ENCODE measurements at regions not wholly inside any gene's neighbourhood (a gene's known extent, or its start where the extent isn't known, plus 50 kb on each side); places are given as distances from the start of the nearest gene placed in this dataset.

DNA sequence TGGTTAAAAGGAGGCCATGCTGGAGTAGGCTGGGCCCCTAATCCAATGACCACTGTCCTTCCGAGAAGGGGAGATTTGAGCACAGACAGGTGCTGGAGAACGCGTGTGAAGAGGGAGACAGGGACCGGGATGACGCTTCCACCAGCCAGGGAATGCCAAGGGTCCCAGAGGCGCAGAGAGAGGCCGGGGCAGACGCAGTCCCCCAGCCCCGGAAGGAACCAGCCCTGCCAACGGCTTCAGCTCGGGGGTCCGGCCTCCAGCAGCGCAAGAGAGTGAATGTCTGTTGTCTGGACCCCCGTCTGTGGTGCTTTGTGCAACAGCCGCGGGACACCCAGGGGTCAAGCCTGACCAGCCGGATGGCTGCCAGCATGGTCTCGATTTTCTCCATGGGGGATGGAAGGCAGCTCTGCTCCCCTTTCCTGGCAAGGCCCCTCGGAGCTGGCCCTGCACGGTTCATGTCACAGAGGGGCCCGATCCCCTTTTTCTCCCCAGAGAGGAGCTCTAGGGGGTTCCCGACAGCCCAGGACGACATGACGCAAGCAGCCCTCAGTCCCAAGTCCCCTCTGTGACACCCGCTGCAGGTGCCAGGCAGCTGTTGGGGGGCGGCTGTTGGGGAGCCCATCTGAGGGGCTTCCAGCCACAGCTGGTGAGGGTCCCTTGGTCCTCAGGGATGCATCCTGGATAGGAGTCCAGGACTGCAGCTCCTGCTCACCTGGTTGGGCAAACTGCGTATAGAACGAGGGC lies 73.5 kb downstream of the SIK1 start (continued):
- TF ChIP-seq, protein P1, sequence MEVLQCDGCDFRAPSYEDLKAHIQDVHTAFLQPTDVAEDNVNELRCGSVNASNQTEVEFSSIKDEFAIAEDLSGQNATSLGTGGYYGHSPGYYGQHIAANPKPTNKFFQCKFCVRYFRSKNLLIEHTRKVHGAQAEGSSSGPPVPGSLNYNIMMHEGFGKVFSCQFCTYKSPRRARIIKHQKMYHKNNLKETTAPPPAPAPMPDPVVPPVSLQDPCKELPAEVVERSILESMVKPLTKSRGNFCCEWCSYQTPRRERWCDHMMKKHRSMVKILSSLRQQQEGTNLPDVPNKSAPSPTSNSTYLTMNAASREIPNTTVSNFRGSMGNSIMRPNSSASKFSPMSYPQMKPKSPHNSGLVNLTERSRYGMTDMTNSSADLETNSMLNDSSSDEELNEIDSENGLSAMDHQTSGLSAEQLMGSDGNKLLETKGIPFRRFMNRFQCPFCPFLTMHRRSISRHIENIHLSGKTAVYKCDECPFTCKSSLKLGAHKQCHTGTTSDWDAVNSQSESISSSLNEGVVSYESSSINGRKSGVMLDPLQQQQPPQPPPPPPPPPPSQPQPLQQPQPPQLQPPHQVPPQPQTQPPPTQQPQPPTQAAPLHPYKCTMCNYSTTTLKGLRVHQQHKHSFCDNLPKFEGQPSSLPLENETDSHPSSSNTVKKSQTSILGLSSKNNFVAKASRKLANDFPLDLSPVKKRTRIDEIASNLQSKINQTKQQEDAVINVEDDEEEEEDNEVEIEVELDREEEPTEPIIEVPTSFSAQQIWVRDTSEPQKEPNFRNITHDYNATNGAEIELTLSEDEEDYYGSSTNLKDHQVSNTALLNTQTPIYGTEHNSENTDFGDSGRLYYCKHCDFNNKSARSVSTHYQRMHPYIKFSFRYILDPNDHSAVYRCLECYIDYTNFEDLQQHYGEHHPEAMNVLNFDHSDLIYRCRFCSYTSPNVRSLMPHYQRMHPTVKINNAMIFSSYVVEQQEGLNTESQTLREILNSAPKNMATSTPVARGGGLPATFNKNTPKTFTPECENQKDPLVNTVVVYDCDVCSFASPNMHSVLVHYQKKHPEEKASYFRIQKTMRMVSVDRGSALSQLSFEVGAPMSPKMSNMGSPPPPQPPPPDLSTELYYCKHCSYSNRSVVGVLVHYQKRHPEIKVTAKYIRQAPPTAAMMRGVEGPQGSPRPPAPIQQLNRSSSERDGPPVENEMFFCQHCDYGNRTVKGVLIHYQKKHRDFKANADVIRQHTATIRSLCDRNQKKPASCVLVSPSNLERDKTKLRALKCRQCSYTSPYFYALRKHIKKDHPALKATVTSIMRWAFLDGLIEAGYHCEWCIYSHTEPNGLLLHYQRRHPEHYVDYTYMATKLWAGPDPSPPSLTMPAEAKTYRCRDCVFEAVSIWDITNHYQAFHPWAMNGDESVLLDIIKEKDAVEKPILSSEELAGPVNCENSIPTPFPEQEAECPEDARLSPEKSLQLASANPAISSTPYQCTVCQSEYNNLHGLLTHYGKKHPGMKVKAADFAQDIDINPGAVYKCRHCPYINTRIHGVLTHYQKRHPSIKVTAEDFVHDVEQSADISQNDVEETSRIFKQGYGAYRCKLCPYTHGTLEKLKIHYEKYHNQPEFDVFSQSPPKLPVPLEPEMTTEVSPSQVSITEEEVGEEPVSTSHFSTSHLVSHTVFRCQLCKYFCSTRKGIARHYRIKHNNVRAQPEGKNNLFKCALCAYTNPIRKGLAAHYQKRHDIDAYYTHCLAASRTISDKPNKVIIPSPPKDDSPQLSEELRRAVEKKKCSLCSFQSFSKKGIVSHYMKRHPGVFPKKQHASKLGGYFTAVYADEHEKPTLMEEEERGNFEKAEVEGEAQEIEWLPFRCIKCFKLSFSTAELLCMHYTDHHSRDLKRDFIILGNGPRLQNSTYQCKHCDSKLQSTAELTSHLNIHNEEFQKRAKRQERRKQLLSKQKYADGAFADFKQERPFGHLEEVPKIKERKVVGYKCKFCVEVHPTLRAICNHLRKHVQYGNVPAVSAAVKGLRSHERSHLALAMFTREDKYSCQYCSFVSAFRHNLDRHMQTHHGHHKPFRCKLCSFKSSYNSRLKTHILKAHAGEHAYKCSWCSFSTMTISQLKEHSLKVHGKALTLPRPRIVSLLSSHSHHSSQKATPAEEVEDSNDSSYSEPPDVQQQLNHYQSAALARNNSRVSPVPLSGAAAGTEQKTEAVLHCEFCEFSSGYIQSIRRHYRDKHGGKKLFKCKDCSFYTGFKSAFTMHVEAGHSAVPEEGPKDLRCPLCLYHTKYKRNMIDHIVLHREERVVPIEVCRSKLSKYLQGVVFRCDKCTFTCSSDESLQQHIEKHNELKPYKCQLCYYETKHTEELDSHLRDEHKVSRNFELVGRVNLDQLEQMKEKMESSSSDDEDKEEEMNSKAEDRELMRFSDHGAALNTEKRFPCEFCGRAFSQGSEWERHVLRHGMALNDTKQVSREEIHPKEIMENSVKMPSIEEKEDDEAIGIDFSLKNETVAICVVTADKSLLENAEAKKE (CRISPR knock-in tag; IDR thresholded peaks at IDR 0.05), result no peak
- TF ChIP-seq NANOG (IDR thresholded peaks at IDR 0.05; ENCODE audit: borderline replicate concordance) (no peak), ZNF114 (CRISPR knock-in tag; IDR thresholded peaks at IDR 0.05) (no peak)

DNA sequence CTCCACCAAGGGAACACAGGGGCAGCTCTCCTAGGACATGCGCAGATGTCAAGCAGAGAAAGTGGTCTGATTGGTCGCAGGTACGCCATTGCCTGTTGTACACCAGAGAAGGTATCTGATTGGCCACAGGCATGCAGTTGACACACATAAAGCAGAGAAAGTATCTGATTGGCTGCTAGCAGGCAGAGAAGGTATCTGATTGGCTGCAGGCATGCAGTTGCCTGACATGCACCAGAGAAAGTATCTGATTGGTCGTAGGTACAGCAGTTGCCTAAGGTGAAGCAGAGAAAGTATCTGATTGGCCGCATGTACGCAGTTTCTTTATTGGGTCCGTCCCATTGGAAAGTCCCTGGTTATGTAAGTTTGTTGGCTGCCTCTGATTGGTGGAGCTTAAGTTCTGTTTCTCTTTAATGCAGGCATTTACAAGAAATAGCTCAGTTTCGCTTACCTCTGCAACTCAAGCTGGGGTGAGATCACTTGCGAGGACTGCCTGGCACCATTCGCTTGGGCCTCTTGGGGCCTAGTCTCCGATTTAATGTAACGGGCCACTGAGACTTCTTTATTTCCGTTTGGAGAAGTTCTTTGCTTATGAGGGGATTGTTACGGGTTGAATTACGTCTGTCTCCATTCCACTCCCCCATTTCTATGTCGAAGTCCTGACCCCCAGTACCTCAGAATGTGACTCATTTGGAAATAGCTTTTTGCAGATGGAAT lies 74.2 kb downstream of the SIK1 start:
- Histone ChIP-seq H3K4me3 (no peak overlapping the region), H3K27me3 (ENCODE audit: insufficient read depth) (no peaks in the 10 kb centered on the region), H3K27ac (ENCODE audit: low read depth) (no peak overlapping the region), H3K4me2 (no peak overlapping the region), H3K4me1 (ENCODE audit: insufficient read depth) (no peaks in the 10 kb centered on the region), H2AFZ (peak overlapping the region; percentile 9; the same call in 1 of the 2 replicates), H3K36me3 (ENCODE audit: insufficient read depth) (no peaks in the 10 kb centered on the region), H3K79me2 (replicated peaks; ENCODE audit: insufficient read depth) (no peaks in the 10 kb centered on the region), H4K20me1 (replicated peaks; ENCODE audit: insufficient read depth) (no peaks in the 10 kb centered on the region), H3K9me2 (ENCODE audit: insufficient read depth) (no peaks in the 10 kb centered on the region), H3F3A (replicated peaks; ENCODE audit: low read depth) (no peaks in the 10 kb centered on the region)
- Mint-ChIP-seq H3K36me3 (ENCODE audit: low read depth) (no peaks in the 10 kb centered on the region), H3K27me3 (ENCODE audit: insufficient read depth, low read depth, poor library complexity) (peaks cover 9% of the 10 kb centered on the region), H3K4me3 (no peak overlapping the region), H3K9me3 (no peaks in the 10 kb centered on the region; the same call in 2 of the 3 replicates), H3K4me1 (peaks cover 6% of the 10 kb centered on the region), H3K27ac (no peak overlapping the region)
- DNase-seq (ENCODE audit: low spot score) (no peak), ATAC-seq (no peak)
- no peak for TF ChIP-seq EZH2 (IDR thresholded peaks at IDR 0.05; ENCODE audit: low read depth, unreplicated experiment)
- no peak for TF ChIP-seq ZNF114 (CRISPR knock-in tag; IDR thresholded peaks at IDR 0.05)
- no peak for TF ChIP-seq JUNB (IDR thresholded peaks at IDR 0.05; ENCODE audit: unreplicated experiment)
- no peak for TF ChIP-seq POLR2AphosphoS5 (IDR thresholded peaks at IDR 0.05; ENCODE audit: low read depth)
- no peak for TF ChIP-seq NANOG (IDR thresholded peaks at IDR 0.05; ENCODE audit: borderline replicate concordance)
- TF ChIP-seq, protein P2, sequence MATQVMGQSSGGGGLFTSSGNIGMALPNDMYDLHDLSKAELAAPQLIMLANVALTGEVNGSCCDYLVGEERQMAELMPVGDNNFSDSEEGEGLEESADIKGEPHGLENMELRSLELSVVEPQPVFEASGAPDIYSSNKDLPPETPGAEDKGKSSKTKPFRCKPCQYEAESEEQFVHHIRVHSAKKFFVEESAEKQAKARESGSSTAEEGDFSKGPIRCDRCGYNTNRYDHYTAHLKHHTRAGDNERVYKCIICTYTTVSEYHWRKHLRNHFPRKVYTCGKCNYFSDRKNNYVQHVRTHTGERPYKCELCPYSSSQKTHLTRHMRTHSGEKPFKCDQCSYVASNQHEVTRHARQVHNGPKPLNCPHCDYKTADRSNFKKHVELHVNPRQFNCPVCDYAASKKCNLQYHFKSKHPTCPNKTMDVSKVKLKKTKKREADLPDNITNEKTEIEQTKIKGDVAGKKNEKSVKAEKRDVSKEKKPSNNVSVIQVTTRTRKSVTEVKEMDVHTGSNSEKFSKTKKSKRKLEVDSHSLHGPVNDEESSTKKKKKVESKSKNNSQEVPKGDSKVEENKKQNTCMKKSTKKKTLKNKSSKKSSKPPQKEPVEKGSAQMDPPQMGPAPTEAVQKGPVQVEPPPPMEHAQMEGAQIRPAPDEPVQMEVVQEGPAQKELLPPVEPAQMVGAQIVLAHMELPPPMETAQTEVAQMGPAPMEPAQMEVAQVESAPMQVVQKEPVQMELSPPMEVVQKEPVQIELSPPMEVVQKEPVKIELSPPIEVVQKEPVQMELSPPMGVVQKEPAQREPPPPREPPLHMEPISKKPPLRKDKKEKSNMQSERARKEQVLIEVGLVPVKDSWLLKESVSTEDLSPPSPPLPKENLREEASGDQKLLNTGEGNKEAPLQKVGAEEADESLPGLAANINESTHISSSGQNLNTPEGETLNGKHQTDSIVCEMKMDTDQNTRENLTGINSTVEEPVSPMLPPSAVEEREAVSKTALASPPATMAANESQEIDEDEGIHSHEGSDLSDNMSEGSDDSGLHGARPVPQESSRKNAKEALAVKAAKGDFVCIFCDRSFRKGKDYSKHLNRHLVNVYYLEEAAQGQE (IDR thresholded peaks at IDR 0.05; ENCODE audit: unreplicated experiment), result no peak
- TF ChIP-seq EZH2phosphoT487 (IDR thresholded peaks at IDR 0.05; ENCODE audit: unreplicated experiment), result no peak

All from GM23338 (cell line).